IMR-90 (cell line): ENCODE measurements at regions not wholly inside any gene's neighbourhood (a gene's known extent, or its start where the extent isn't known, plus 50 kb on each side); places are given as distances from the start of the nearest gene placed in this dataset.

Experiments used
- ATAC-seq: fragments of 200-7000 bp; cut with Tn5 transposase; 2 replicates; pipeline ENCODE4 v1.9.1; 2020; ENCODE audit warnings: low read depth, mild to moderate bottlenecking, moderate library complexity
- BruUV-seq: library from RNA; stranded (reverse); fragments of 400-500 nt; replicated peaks from 2 replicates; lab custom pipeline; 2021; lab: Mats Ljungman, UMichigan
- CTCF ChIA-PET: fragments of 300-600 bp; formaldehyde crosslinking; extraction: SDS; loops from one replicate; lab custom pipeline; 2021; ENCODE audit warnings: antibody characterized with exemption; lab: Yijun Ruan, JAX
- POLR2A ChIA-PET: fragments of 300-600 bp; sonication (Branson Sonifier 250); formaldehyde crosslinking; loops from one replicate; lab custom pipeline; 2022; ENCODE audit warnings: antibody characterized with exemption; ENCODE audit not compliant: unreplicated experiment; lab: Charles Lee
- DNase-seq: peaks from one replicate; pipeline ENCODE4 v3.0.0; 2013
- H2AFZ ChIP-seq: replicated peaks from 2 replicates; pipeline ENCODE3; 2013; ENCODE audit warnings: low read length, mild to moderate bottlenecking; ENCODE audit not compliant: poor library complexity
- H2AK5ac ChIP-seq: 2 replicates; pipeline ENCODE4 v1.6.1; 2013; ENCODE audit warnings: low read depth, low read length, inconsistent platforms
- H2AK9ac ChIP-seq: replicated peaks from 2 replicates; pipeline ENCODE3; 2013; ENCODE audit warnings: mild to moderate bottlenecking, low read depth, low read length, moderate library complexity; ENCODE audit not compliant: poor library complexity
- H2BK120ac ChIP-seq: 2 replicates; pipeline ENCODE4 v1.6.1; 2013; ENCODE audit warnings: low read depth, low read length, inconsistent platforms
- H2BK15ac ChIP-seq: 3 replicates; pipeline ENCODE4 v1.6.1; 2013; ENCODE audit warnings: low read depth, low read length, inconsistent platforms
- H2BK20ac ChIP-seq: 2 replicates; pipeline ENCODE4 v1.6.1; 2013; ENCODE audit warnings: low read depth, mild to moderate bottlenecking, inconsistent platforms, low read length, moderate library complexity
- H2BK5ac ChIP-seq: 2 replicates; pipeline ENCODE4 v1.6.1; 2013; ENCODE audit warnings: mild to moderate bottlenecking, low read depth, low read length, inconsistent platforms; ENCODE audit not compliant: poor library complexity, severe bottlenecking
- H3K14ac ChIP-seq: replicated peaks from 2 replicates; pipeline ENCODE4 v1.6.1; 2013; ENCODE audit warnings: low read depth, low read length, inconsistent platforms
- H3K18ac ChIP-seq: 2 replicates; pipeline ENCODE4 v1.6.1; 2013; ENCODE audit warnings: low read depth, low read length, control low read depth
- H3K23ac ChIP-seq: 2 replicates; pipeline ENCODE4 v1.6.1; 2013; ENCODE audit warnings: low read depth, low read length, inconsistent platforms
- H3K27ac ChIP-seq: 2 replicates; pipeline ENCODE4 v1.5.1; 2013; ENCODE audit warnings: mild to moderate bottlenecking, control low read depth, low read length; ENCODE audit not compliant: insufficient read depth
- H3K27me3 ChIP-seq: 2 replicates; pipeline ENCODE4 v1.6.1; 2013; ENCODE audit warnings: low read length; ENCODE audit not compliant: control insufficient read depth, insufficient read depth
- H3K36me3 ChIP-seq: 2 replicates; pipeline ENCODE4 v1.6.1; 2013; ENCODE audit warnings: low read length, mixed read lengths; ENCODE audit not compliant: control insufficient read depth, insufficient read depth
- H3K4ac ChIP-seq: 2 replicates; pipeline ENCODE4 v1.6.1; 2013; ENCODE audit warnings: low read depth, low read length, inconsistent platforms
- H3K4me1 ChIP-seq: 2 replicates; pipeline ENCODE4 v1.6.1; 2013; ENCODE audit warnings: low read length, mixed read lengths; ENCODE audit not compliant: control insufficient read depth, insufficient read depth
- H3K4me2 ChIP-seq: 2 replicates; pipeline ENCODE4 v1.6.1; 2013; ENCODE audit warnings: low read depth, mild to moderate bottlenecking, control low read depth, low read length, moderate library complexity
- H3K4me3 ChIP-seq: 2 replicates; pipeline ENCODE4 v1.5.1; 2013; ENCODE audit warnings: low read depth, mild to moderate bottlenecking, control low read depth, low read length, moderate library complexity; ENCODE audit not compliant: insufficient read depth
- H3K56ac ChIP-seq: 2 replicates; pipeline ENCODE4 v1.6.1; 2013; ENCODE audit warnings: low read length, inconsistent platforms; ENCODE audit not compliant: insufficient read depth; ENCODE audit errors: extremely low read depth
- H3K79me1 ChIP-seq, 2 experiments: 2 replicates each; pipeline ENCODE4 v1.6.1; 2013; ENCODE audit warnings: low read length in 2 of 2, inconsistent platforms in 1 of 2, low read depth in 1 of 2
- H3K9ac ChIP-seq: 2 replicates; pipeline ENCODE4 v1.6.1; 2013; ENCODE audit warnings: low read depth, low read length, control low read depth
- H3K9me1 ChIP-seq: 2 replicates; pipeline ENCODE4 v1.6.1; 2013; ENCODE audit warnings: low read length, inconsistent platforms; ENCODE audit not compliant: insufficient read depth
- H3K9me3 ChIP-seq: 2 replicates; pipeline ENCODE4 v1.6.1; 2013; ENCODE audit warnings: low read length; ENCODE audit not compliant: control insufficient read depth, insufficient read depth
- H4K20me1 ChIP-seq: 2 replicates; pipeline ENCODE4 v1.6.1; 2013; ENCODE audit warnings: low read length, inconsistent platforms; ENCODE audit not compliant: insufficient read depth
- H4K5ac ChIP-seq: 2 replicates; pipeline ENCODE4 v1.6.1; 2013; ENCODE audit warnings: mild to moderate bottlenecking, low read depth, low read length, control low read depth
- H4K8ac ChIP-seq, 2 experiments: 2 replicates each; pipeline ENCODE4 v1.6.1; 2013; ENCODE audit warnings: low read depth in 2 of 2, low read length in 2 of 2, control low read depth in 1 of 2, inconsistent platforms in 1 of 2
- H4K91ac ChIP-seq: 2 replicates; pipeline ENCODE4 v1.6.1; 2013; ENCODE audit warnings: low read depth, low read length, inconsistent platforms; ENCODE audit not compliant: insufficient read depth
- BHLHE40 ChIP-seq: fragments of 150-350 bp; IDR thresholded peaks from 2 replicates; pipeline ENCODE4 v1.6.1; 2016; ENCODE audit warnings: mild to moderate bottlenecking, low read depth, low read length
- CEBPB ChIP-seq: IDR thresholded peaks from 2 replicates; pipeline ENCODE4 v1.6.1; 2012; ENCODE audit warnings: low read depth, low read length, improper control_type of control experiment
- CHD1 ChIP-seq: IDR thresholded peaks from 2 replicates; pipeline ENCODE4 v1.6.1; 2012; ENCODE audit warnings: low read depth, low read length, improper control_type of control experiment
- CTCF ChIP-seq: conservative IDR thresholded peaks from 2 replicates; pipeline ENCODE4 v1.5.1; 2012; ENCODE audit warnings: mild to moderate bottlenecking, low read depth, low read length, improper control_type of control experiment
- ELK1 ChIP-seq: fragments of 150-350 bp; IDR thresholded peaks from 2 replicates; pipeline ENCODE4 v1.6.1; 2016; ENCODE audit warnings: low read depth, mild to moderate bottlenecking, low read length, moderate library complexity, borderline replicate concordance
- FOS ChIP-seq: fragments of 150-350 bp; IDR thresholded peaks from 2 replicates; pipeline ENCODE4 v1.6.1; 2016; ENCODE audit warnings: low read depth, low read length
- MAFK ChIP-seq: IDR thresholded peaks from 2 replicates; pipeline ENCODE4 v1.6.1; 2012; ENCODE audit warnings: low read depth, low read length, improper control_type of control experiment
- MAZ ChIP-seq: IDR thresholded peaks from 2 replicates; pipeline ENCODE4 v1.6.1; 2012; ENCODE audit warnings: low read depth, mild to moderate bottlenecking, low read length, improper control_type of control experiment, moderate library complexity, borderline replicate concordance
- MXI1 ChIP-seq: IDR thresholded peaks from 2 replicates; pipeline ENCODE4 v1.6.1; 2012; ENCODE audit warnings: low read depth, mild to moderate bottlenecking, low read length, moderate library complexity, borderline replicate concordance
- NFE2L2 ChIP-seq: fragments of 150-350 bp; IDR thresholded peaks from 2 replicates; pipeline ENCODE4 v1.6.1; 2016; ENCODE audit warnings: low read depth, mild to moderate bottlenecking, low read length
- POLR2A ChIP-seq: IDR thresholded peaks from 2 replicates; pipeline ENCODE4 v1.6.1; 2012; ENCODE audit warnings: mild to moderate bottlenecking, low read depth, low read length
- RAD21 ChIP-seq: IDR thresholded peaks from 2 replicates; pipeline ENCODE4 v1.6.1; 2012; ENCODE audit warnings: low read length, improper control_type of control experiment
- RCOR1 ChIP-seq: IDR thresholded peaks from 2 replicates; pipeline ENCODE4 v1.6.1; 2012; ENCODE audit warnings: mild to moderate bottlenecking, low read length, improper control_type of control experiment; ENCODE audit not compliant: insufficient replicate concordance
- RFX5 ChIP-seq: IDR thresholded peaks from 2 replicates; pipeline ENCODE4 v1.8.0; 2012; ENCODE audit warnings: low read depth, mild to moderate bottlenecking, low read length, moderate library complexity
- SMC3 ChIP-seq: fragments of 150-350 bp; IDR thresholded peaks from 2 replicates; pipeline ENCODE4 v1.6.1; 2016; ENCODE audit warnings: low read depth, mild to moderate bottlenecking, antibody characterized with exemption, low read length, moderate library complexity
- USF2 ChIP-seq: fragments of 150-350 bp; IDR thresholded peaks from 2 replicates; pipeline ENCODE4 v1.6.1; 2017; ENCODE audit warnings: mild to moderate bottlenecking, antibody characterized with exemption, low read length, low read depth
- WGBS, 2 experiments: methylation state at CpG; one replicate each; pipeline versions ENCODE4 v1.1.5 to v1.1.7; 2013; ENCODE audit warnings: missing lambda C conversion rate in 2 of 2; ENCODE audit not compliant: insufficient read length in 1 of 2; ENCODE audit errors: extremely low coverage in 2 of 2; 5-methylcytosine and 5-hydroxymethylcytosine counted together
- dilution Hi-C: fragments of 300-500 bp; cut with HindIII; formaldehyde crosslinking; loops from one replicate; pipeline ENCODE4 v1.14.3; 2018; ENCODE audit warnings: low sequenced_read_pairs; ENCODE audit not compliant: unreplicated experiment
- in situ Hi-C: fragments of 300-500 bp; cut with MboI; formaldehyde crosslinking; loops from 3 replicates; pipeline ENCODE4 v1.14.3; 2019; ENCODE audit warnings: low sequenced_read_pairs, inconsistent platforms, mixed read lengths
- intact Hi-C: fragments of 100-400 bp; cut with micrococcal nuclease; formaldehyde crosslinking; loops from 2 replicates; pipeline ENCODE4 v1.10.0; 2022

GRCh38 chr2:147342329-147342728, 502.5 kb upstream of the ACVR2A start:
- H3K56ac ChIP-seq: no peak overlapping the region
- H3K14ac ChIP-seq: no peak overlapping the region
- no peak overlapping the region for H3K18ac ChIP-seq
- POLR2A ChIA-PET: no interaction called here
- no peak for ATAC-seq
- no peaks in the 10 kb centered on the region for H3K79me1 ChIP-seq
- CTCF ChIA-PET: no interaction called here
- intact Hi-C loops: no loop called here
- no peak overlapping the region for H2BK5ac ChIP-seq
- no peak overlapping the region for H3K4me3 ChIP-seq
- no peaks in the 10 kb centered on the region for H3K27me3 ChIP-seq
- H2AFZ ChIP-seq: no peak overlapping the region
- H2BK20ac ChIP-seq: no peak overlapping the region
- dilution Hi-C loops: no loop called here
- H4K5ac ChIP-seq: no peak overlapping the region
- no peaks in the 10 kb centered on the region for H3K36me3 ChIP-seq
- H3K4me2 ChIP-seq: no peak overlapping the region
- no peak overlapping the region for H2AK9ac ChIP-seq
- DNase-seq: no peak
- no peak overlapping the region for H3K4ac ChIP-seq
- H3K27ac ChIP-seq: no peak overlapping the region
- H3K9me1 ChIP-seq: no peaks in the 10 kb centered on the region
- no peaks in the 10 kb centered on the region for H4K20me1 ChIP-seq
- no peak overlapping the region for H4K91ac ChIP-seq
- no peak overlapping the region for H4K8ac ChIP-seq
- no peak overlapping the region for H2BK15ac ChIP-seq
- H3K4me1 ChIP-seq: no peaks in the 10 kb centered on the region
- no peak overlapping the region for H2AK5ac ChIP-seq
- in situ Hi-C loops: no loop called here
- H3K23ac ChIP-seq: no peak overlapping the region
- no peak overlapping the region for H3K9ac ChIP-seq
- no peak overlapping the region for H2BK120ac ChIP-seq
- BruUV-seq: no TSS peak
- TF ChIP-seq RFX5 (no peak), MAFK (no peak), RCOR1 (no peak), POLR2A (no peak), BHLHE40 (no peak), CHD1 (no peak), USF2 (no peak), NFE2L2 (no peak), RAD21 (no peak), CTCF (no peak), FOS (no peak), ELK1 (no peak), SMC3 (no peak), MAZ (no peak), CEBPB (no peak), MXI1 (no peak)
- H3K9me3 ChIP-seq: no peaks in the 10 kb centered on the region; the same call in 1 of the 2 replicates
- no CpG with 5 or more reads among the region's 1 CpG for WGBS, 2 experiments
